ENCODE measurements at regions not wholly inside any gene's neighbourhood (a gene's known extent, or its start where the extent isn't known, plus 50 kb on each side); places are given as distances from the start of the nearest gene placed in this dataset.
"Not testable (repeated sequence)": the region's sequence is repeated elsewhere in the genome, so short reads cannot be mapped to it uniquely, and the experiment has no call there.

DNA sequence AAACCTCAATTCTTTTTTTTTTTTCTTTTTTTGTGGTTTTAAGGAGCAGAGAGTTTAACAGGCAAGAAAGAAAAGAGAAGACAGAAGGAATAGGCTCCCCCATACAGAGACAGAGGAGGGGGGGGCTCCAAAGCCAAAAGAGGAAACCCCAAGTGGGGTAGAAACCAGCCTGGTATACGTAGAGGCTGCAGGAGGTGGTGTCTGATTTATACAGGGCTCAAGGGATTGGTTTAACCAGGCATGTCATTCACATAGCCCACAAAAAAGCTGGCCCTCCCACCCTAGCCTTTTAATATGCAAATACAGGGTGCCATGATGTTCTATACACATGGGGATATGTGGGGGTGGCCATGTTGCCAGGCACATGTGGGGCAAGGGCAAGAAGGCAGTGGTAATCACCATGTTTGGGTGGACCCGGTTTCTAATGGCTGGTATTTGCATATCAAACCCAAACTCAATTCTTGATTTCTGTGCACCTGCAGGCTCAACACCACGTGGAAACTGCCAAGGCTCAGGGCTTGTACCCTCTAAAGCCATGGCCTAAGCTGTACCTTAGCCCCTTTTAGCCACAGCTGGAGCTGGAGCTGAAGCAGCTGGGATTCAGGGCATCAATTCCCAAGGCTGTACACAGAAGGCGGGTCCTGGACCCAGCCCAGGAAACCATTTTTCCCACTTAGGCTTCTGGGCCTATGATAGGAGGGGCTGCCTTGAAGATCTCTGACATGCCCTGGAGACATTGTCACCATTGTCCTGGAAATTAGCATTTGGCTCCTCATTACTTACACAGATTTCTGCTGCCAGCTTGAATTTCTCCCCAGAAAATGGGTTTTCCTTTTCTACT is 170.3 kb downstream of the MAIP1 start:
- Histone ChIP-seq H3K4me1 (no peaks in the 10 kb centered on the region), H3K4me3 (no peak overlapping the region), H3K27me3 (ENCODE audit: low read depth) (no peaks in the 10 kb centered on the region), H3K36me3 (replicated peaks) (no peaks in the 10 kb centered on the region), H3K9me3 (no peaks in the 10 kb centered on the region)
- DNase-seq (ENCODE audit: low spot score in 2 of 2), result peak in 1 of 2 experiments; percentile 8
- in situ Hi-C loops (cut with MboI; ENCODE audit: low sequenced_read_pairs), result no loop called here

DNA sequence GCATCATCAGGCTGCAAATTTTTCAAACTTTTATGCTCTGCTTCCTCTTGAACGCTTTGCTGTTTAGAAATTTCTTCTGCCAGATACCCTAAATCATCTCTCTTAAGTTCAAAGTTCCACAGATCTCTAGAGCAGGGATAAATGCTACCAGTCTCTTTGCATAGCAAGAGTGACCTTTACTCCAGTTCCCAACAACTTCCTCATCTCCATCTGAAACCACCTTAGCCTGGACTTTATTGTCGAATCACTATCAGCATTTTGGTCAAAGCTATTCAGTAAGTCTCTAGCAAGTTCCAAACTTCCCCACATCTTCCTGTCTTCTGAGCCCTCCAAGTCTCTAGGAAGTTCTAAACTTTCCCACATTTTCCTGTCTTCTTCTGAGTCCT is 170.9 kb downstream of the MAIP1 start:
- H3K36me3 ChIP-seq (replicated peaks); DNase-seq (ENCODE audit: low spot score in 2 of 2); H3K9me3 ChIP-seq; H3K4me1 ChIP-seq; in situ Hi-C loops (cut with MboI; ENCODE audit: low sequenced_read_pairs); H3K27me3 ChIP-seq (ENCODE audit: low read depth); H3K4me3 ChIP-seq: not testable (repeated sequence)

DNA sequence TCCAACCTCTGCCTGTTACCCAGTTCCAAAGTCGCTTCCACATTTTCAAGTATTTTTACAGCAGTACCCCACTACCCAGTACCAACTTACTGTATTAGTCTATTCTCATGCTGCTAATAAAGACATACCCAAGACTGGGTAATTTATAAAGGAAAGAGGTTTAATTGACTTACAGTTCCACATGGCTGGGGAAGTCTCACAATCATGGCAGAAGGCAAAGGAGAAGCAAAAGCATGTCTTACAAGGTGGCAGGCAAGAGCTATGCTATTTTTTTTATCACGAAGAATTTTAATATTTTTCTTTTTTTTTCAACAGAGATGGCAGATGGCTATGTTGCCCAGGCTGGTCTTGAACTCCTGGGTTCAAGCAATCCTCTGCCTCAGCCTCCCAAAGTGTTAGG is 171.3 kb downstream of the MAIP1 start:
- H3K9me3 ChIP-seq; H3K27me3 ChIP-seq (ENCODE audit: low read depth); H3K4me3 ChIP-seq; H3K4me1 ChIP-seq; DNase-seq (ENCODE audit: low spot score in 2 of 2); H3K36me3 ChIP-seq (replicated peaks); in situ Hi-C loops (cut with MboI; ENCODE audit: low sequenced_read_pairs): not testable (repeated sequence)

DNA sequence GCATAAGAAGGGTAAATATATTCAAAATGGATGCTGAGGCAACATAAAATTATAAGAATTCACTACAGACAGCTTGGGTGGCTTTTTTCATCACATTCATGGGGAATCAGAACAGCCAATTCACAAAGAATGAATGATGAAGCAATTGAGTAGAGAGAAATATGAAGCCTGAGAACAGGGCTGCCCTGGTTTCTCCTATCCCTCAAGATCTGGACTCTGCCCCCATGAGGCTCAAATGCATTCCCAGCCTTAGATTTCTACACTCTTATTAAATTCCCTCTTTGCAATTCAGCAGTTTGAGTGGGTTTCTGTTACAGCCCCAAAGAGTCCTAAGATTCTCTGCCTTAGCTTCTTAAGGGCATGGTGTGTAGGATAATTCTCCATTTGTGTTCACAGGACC is 172.5 kb downstream of the MAIP1 start:
- H3K4me3 ChIP-seq, result no peak overlapping the region
- DNase-seq (ENCODE audit: low spot score in 2 of 2), result no peak
- H3K27me3 ChIP-seq (ENCODE audit: low read depth), result no peaks in the 10 kb centered on the region
- in situ Hi-C loops (cut with MboI; ENCODE audit: low sequenced_read_pairs), result no loop called here
- no peaks in the 10 kb centered on the region for H3K36me3 ChIP-seq (replicated peaks)
- H3K9me3 ChIP-seq, result no peaks in the 10 kb centered on the region
- H3K4me1 ChIP-seq, result no peaks in the 10 kb centered on the region

DNA sequence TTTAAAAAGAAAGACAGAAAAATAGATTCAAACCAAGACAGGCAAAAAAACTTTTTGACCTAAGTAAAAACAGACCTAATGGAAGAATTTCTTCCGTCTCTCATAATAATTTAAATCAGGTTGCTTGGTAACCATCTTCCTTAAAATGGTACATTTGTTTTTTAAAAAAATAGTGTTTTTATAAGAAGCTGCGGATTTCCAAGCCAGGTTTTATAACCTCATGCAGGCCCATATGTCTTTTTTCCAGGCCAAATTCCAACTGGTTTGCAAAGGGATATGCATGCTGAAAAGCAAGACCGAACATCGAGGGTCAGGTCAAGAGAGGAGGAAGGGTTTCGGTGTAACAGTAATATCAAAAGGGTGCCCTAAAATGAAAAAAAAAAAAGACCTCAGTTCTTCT is 172.9 kb downstream of the MAIP1 start:
- no peaks in the 10 kb centered on the region for H3K9me3 ChIP-seq
- no peaks in the 10 kb centered on the region for H3K36me3 ChIP-seq (replicated peaks)
- in situ Hi-C loops (cut with MboI; ENCODE audit: low sequenced_read_pairs), result no loop called here
- H3K4me3 ChIP-seq, result no peak overlapping the region
- no peaks in the 10 kb centered on the region for H3K27me3 ChIP-seq (ENCODE audit: low read depth)
- no peaks in the 10 kb centered on the region for H3K4me1 ChIP-seq
- DNase-seq (ENCODE audit: low spot score in 2 of 2), result no peak

DNA sequence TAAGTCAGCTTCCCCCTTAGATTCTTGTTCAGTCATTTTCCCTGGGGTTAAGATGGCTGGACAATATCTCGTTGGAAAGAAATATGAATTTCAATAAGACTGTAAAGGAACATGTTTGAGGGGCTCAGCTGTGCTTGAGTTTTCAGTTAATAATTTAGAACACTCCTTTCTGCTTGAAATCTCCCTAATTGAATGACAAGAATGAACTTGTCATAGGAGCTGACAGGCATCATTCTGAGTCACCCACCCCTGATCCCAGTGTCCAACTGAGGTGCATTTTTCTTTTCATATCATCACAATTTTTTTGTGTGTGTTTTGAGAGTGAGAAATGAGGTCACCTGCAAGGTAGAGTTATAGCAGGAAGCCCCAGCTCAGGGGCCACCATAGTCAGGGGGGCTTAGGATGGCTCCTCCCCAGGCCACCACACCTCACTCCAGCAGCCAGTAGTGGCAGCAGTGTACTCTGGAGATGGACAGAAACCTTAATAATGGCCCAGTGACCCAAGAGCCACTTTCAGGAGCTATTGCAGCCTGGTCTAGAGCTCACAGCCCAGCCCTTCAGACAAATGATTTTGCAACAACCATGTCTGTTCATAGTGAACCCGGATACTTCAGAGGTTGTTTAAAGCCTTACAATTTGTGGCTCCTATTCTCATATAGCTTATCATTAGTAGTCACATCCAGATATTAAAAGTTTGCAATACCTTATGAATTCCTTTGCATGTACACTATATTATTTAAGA is 174.5 kb downstream of the MAIP1 start:
- no peak for DNase-seq (ENCODE audit: low spot score in 2 of 2)
- H3K4me1 ChIP-seq, result no peaks in the 10 kb centered on the region
- in situ Hi-C loops (cut with MboI; ENCODE audit: low sequenced_read_pairs), result no loop called here
- H3K36me3 ChIP-seq (replicated peaks), result no peaks in the 10 kb centered on the region
- H3K9me3 ChIP-seq, result no peaks in the 10 kb centered on the region
- H3K4me3 ChIP-seq, result no peak overlapping the region
- no peaks in the 10 kb centered on the region for H3K27me3 ChIP-seq (ENCODE audit: low read depth)

DNA sequence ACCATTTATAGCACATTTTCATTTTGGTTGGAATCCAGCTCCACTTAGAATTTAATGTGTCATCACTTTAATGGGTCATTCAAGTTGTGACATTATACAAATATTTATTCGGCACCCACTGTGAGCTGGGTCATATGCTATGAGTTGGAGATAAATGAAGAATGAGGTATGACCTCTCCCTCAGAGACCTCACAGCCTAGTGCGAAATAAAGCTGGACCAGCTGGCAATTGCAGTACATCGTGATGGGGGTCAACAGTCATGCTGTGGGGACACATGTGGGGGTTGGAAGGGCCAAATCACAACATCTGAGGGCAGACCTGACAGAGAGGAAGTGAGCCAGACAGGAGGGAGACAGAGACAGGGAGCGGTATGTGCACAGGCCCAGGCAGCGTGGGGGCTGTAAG is 175.4 kb downstream of the MAIP1 start:
- DNase-seq (ENCODE audit: low spot score in 2 of 2), result no peak
- H3K36me3 ChIP-seq (replicated peaks), result no peaks in the 10 kb centered on the region
- no peak overlapping the region for H3K4me3 ChIP-seq
- no peaks in the 10 kb centered on the region for H3K4me1 ChIP-seq
- no peaks in the 10 kb centered on the region for H3K27me3 ChIP-seq (ENCODE audit: low read depth)
- in situ Hi-C loops (cut with MboI; ENCODE audit: low sequenced_read_pairs), result no loop called here
- no peaks in the 10 kb centered on the region for H3K9me3 ChIP-seq

DNA sequence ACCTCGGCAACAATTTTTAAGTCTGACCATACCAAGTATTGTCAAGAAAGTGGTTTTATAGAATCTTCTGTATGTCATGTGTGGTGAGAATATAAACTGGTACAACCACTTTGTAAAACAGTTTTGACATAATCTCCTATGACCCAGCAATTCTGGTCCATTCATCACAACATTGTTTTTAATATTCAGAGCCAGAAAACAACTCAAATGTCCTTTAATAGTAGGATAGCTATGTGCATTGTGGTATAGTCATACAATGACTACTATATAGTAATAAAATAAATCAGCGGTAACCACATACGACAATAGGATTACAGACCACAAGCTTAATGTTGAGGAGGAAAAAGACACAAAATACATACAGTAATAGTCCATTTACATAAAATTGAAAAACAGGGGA is 175.2 kb upstream of the SPATS2L start:
- H3K36me3 ChIP-seq (replicated peaks), result no peaks in the 10 kb centered on the region
- in situ Hi-C loops (cut with MboI; ENCODE audit: low sequenced_read_pairs), result no loop called here
- no peak overlapping the region for H3K4me3 ChIP-seq
- H3K9me3 ChIP-seq, result no peaks in the 10 kb centered on the region
- H3K27me3 ChIP-seq (ENCODE audit: low read depth), result no peaks in the 10 kb centered on the region
- no peak for DNase-seq (ENCODE audit: low spot score in 2 of 2)
- H3K4me1 ChIP-seq, result no peaks in the 10 kb centered on the region

DNA sequence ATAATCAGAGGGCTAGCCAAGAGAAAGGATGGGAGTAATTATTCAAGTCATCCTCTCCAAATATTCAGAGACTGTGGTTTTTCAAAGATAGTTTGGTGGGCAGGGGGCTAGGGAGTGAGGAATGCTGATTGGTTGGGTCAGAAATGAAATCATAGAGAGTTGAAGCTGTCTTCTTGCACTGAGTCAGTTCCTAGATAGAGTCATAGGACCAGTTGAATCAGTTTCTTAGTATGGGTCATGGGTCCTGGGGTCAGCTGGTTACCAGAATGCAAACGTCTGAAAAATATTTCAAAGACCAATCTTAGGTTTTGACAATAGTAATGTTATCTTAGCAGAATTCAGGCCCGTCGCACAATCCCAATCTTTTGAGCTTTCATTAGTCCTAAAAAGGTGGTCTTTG is 171.4 kb upstream of the SPATS2L start:
- H3K4me1 ChIP-seq, result no peaks in the 10 kb centered on the region

DNA sequence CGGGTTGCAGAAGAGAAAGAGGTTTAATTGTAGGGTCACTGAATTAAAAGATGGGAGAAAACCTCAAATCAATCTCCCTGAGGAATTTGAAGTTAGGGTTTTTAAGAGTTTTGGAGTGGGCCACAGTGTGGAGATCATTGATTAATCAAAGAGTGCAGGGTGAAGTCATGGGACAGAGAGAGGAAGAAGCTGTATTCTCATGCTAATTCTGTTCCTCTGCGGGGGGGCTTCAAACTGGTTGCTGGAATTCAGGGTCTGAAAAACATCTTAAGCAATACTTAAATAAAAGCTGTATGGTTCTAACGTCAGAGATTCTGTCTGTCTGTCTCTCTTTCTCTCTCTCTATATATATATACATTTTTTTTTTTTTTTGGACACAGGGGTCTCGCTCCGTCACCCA is 169.8 kb upstream of the SPATS2L start:
- Histone ChIP-seq H3K27me3 (ENCODE audit: low read depth) (no peaks in the 10 kb centered on the region), H3K4me1 (no peaks in the 10 kb centered on the region), H3K4me3 (no peak overlapping the region), H3K9me3 (no peaks in the 10 kb centered on the region), H3K36me3 (replicated peaks) (no peaks in the 10 kb centered on the region)
- DNase-seq (ENCODE audit: low spot score in 2 of 2), result no peak
- in situ Hi-C loops (cut with MboI; ENCODE audit: low sequenced_read_pairs), result no loop called here

More for the DNA sequence above, 171.4 kb upstream of the SPATS2L start:
- Histone ChIP-seq H3K4me3 (no peak overlapping the region), H3K9me3 (no peaks in the 10 kb centered on the region), H3K36me3 (replicated peaks) (no peaks in the 10 kb centered on the region), H3K27me3 (ENCODE audit: low read depth) (no peaks in the 10 kb centered on the region)
- in situ Hi-C loops (cut with MboI; ENCODE audit: low sequenced_read_pairs), result no loop called here
- DNase-seq (ENCODE audit: low spot score in 2 of 2), result no peak

DNA sequence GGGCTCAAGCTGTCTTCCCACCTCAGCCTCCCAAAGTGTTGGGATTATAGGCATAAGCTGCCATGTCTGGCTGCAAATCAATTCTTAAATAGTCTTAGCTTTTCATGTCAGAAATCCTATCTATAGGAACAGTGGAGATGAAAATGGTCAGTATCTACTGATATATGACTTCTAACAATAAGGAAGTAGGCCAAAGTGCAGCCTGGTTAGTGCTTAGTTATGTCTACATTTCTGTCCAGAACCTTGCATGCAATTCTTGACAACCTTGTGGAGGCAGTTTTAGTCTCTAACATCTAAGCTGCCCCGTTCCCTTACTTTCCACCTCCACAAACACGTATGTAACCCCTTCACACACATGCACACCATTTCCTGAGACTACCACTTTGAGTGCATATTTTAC is 169.2 kb upstream of the SPATS2L start:
- Histone ChIP-seq H3K36me3 (replicated peaks) (no peaks in the 10 kb centered on the region), H3K27me3 (ENCODE audit: low read depth) (no peaks in the 10 kb centered on the region), H3K4me1 (no peaks in the 10 kb centered on the region), H3K9me3 (no peaks in the 10 kb centered on the region), H3K4me3 (no peak overlapping the region)
- in situ Hi-C loops (cut with MboI; ENCODE audit: low sequenced_read_pairs), result no loop called here
- no peak for DNase-seq (ENCODE audit: low spot score in 2 of 2)

DNA sequence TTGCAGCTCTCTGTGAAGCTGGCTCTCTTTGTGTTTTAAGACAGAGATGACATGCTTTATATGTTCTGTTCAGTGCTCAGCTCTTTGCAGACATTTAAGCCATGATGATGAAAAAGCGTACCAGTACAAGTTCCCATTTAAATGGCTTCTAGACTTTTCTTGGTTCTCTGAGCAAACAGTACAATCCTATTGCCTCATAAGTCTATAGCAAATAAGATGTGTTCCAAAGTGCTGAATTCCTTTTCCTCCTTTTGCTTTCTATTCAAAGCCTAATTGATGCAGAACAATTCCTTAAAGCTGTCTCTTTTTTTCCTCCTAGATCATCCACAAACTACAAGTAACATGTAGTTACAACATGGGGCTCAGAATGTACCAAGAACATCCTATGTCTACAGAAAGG is 168.8 kb upstream of the SPATS2L start:
- DNase-seq (ENCODE audit: low spot score in 2 of 2), result no peak
- in situ Hi-C loops (cut with MboI; ENCODE audit: low sequenced_read_pairs), result no loop called here
- no peaks in the 10 kb centered on the region for H3K4me1 ChIP-seq

DNA sequence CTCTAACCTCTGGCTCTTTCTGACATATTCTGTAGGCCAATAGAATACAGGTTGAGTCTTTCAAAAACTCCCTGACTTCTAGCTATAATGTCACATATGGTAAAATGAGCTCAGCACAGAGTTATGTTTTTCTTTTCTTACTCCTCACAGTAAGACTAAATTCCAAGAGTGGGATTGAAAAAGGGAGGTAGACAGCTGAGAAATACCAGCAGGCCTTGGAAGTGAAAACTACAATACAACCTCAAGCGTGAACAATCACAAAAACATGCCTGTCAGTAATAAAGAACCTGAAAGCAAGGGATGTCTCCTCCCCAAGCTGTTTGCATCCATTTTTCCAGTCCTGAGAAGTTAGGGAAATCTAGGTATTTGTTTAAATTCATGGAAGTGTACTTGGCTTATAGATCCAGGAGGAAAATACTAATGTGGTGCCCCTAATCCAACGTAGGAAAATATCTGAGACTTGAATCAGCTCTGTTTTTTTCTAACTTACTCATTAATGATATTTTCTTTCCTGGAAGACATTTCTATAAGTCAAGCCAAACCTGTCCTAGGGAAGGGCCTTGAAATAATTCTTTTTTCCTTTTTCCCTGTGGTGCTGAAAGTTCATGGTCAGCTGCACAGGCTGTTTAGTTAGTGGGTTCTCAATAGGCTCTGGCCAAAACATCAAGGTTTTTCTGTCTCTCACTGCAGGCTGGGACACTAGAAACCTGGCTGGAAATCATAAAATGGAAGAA is 167.9 kb upstream of the SPATS2L start:
- in situ Hi-C loops (cut with MboI; ENCODE audit: low sequenced_read_pairs), result no loop called here
- H3K4me3 ChIP-seq, result no peak overlapping the region
- H3K9me3 ChIP-seq, result no peaks in the 10 kb centered on the region
- DNase-seq (ENCODE audit: low spot score in 2 of 2), result no peak
- no peaks in the 10 kb centered on the region for H3K36me3 ChIP-seq (replicated peaks)
- H3K4me1 ChIP-seq, result no peaks in the 10 kb centered on the region
- H3K27me3 ChIP-seq (ENCODE audit: low read depth), result no peaks in the 10 kb centered on the region

More for the DNA sequence above, 168.8 kb upstream of the SPATS2L start:
- Histone ChIP-seq H3K36me3 (replicated peaks) (no peaks in the 10 kb centered on the region), H3K4me3 (no peak overlapping the region), H3K27me3 (ENCODE audit: low read depth) (no peaks in the 10 kb centered on the region), H3K9me3 (no peaks in the 10 kb centered on the region)

DNA sequence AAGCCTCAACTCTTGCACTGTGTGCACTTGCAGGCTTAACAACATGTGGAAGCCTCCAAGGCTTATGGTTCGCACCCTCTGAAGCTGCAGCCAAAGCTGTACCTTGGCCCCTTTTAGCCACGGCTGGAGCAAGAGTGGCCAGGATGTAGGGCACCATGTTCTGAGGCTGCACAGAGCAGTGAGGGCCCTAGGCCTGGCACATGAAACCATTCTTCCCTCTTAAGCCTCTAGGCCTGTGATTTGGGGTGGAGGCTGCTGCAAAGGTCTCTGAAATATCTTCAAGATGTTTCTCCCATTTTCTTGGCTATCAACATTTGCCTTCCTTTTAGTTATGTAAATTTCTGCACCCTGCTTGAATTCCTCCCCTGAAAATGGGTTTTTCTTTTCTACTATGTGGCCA is 161.9 kb upstream of the SPATS2L start:
- no peaks in the 10 kb centered on the region for H3K4me1 ChIP-seq
- no peak for DNase-seq (ENCODE audit: low spot score in 2 of 2)
- H3K4me3 ChIP-seq, result no peak overlapping the region
- H3K36me3 ChIP-seq (replicated peaks), result no peaks in the 10 kb centered on the region
- no peaks in the 10 kb centered on the region for H3K9me3 ChIP-seq
- in situ Hi-C loops (cut with MboI; ENCODE audit: low sequenced_read_pairs), result no loop called here
- no peaks in the 10 kb centered on the region for H3K27me3 ChIP-seq (ENCODE audit: low read depth)

Measured in HAP-1 (cell line).